ENCODE measurements at regions not wholly inside any gene's neighbourhood (a gene's known extent, or its start where the extent isn't known, plus 50 kb on each side); places are given as distances from the start of the nearest gene placed in this dataset.

GRCh38 chr9:107390279-107390678 lies 99.3 kb downstream of the KLF4 start:
- no peak for TF ChIP-seq CTCF (IDR thresholded peaks at IDR 0.05)
- H3K36me3 Mint-ChIP-seq (ENCODE audit: low read depth) = no peaks in the 10 kb centered on the region
- no peak overlapping the region for H3K4me3 Mint-ChIP-seq
- no peaks in the 10 kb centered on the region for H3K4me1 Mint-ChIP-seq (ENCODE audit: low read depth)
- peaks cover 17% of the 10 kb centered on the region for H3K27me3 Mint-ChIP-seq (ENCODE audit: insufficient read depth)
- no peak for DNase-seq
- no peak overlapping the region for H3K27ac Mint-ChIP-seq
- no peaks in the 10 kb centered on the region for H3K9me3 Mint-ChIP-seq

GRCh38 chr9:107389617-107390071 lies 99.9 kb downstream of the KLF4 start:
- no peak overlapping the region for H3K4me3 Mint-ChIP-seq
- H3K27me3 Mint-ChIP-seq (ENCODE audit: insufficient read depth) = peaks cover 16% of the 10 kb centered on the region
- no peaks in the 10 kb centered on the region for H3K36me3 Mint-ChIP-seq (ENCODE audit: low read depth)
- no peak for TF ChIP-seq CTCF (IDR thresholded peaks at IDR 0.05)
- H3K4me1 Mint-ChIP-seq (ENCODE audit: low read depth) = no peaks in the 10 kb centered on the region
- no peaks in the 10 kb centered on the region for H3K9me3 Mint-ChIP-seq
- no peak for DNase-seq
- H3K27ac Mint-ChIP-seq = no peak overlapping the region

- no peak for TF ChIP-seq CTCF (IDR thresholded peaks at IDR 0.05)
- H3K4me3 Mint-ChIP-seq = no peak overlapping the region
- no peak for DNase-seq
- no peak overlapping the region for H3K27ac Mint-ChIP-seq
- no peaks in the 10 kb centered on the region for H3K9me3 Mint-ChIP-seq
- H3K27me3 Mint-ChIP-seq (ENCODE audit: insufficient read depth) = peaks cover 21% of the 10 kb centered on the region
- no peaks in the 10 kb centered on the region for H3K36me3 Mint-ChIP-seq (ENCODE audit: low read depth)
- no peaks in the 10 kb centered on the region for H3K4me1 Mint-ChIP-seq (ENCODE audit: low read depth)
Measured at GRCh38 chr9:107388890-107389289, 100.7 kb downstream of the KLF4 start.

- TF ChIP-seq CTCF (IDR thresholded peaks at IDR 0.05) = no peak
- no peak overlapping the region for H3K27ac Mint-ChIP-seq
- no peaks in the 10 kb centered on the region for H3K4me1 Mint-ChIP-seq (ENCODE audit: low read depth)
- H3K9me3 Mint-ChIP-seq = no peaks in the 10 kb centered on the region
- peaks cover 18% of the 10 kb centered on the region for H3K27me3 Mint-ChIP-seq (ENCODE audit: insufficient read depth)
- DNase-seq = no peak
- no peak overlapping the region for H3K4me3 Mint-ChIP-seq
- H3K36me3 Mint-ChIP-seq (ENCODE audit: low read depth) = no peaks in the 10 kb centered on the region
Measured at GRCh38 chr9:107387409-107387808, 102.2 kb downstream of the KLF4 start.

- H3K9me3 Mint-ChIP-seq = no peaks in the 10 kb centered on the region
- H3K4me3 Mint-ChIP-seq = no peak overlapping the region
- peaks cover 15% of the 10 kb centered on the region for H3K27me3 Mint-ChIP-seq (ENCODE audit: insufficient read depth)
- H3K27ac Mint-ChIP-seq = no peak overlapping the region
- TF ChIP-seq CTCF (IDR thresholded peaks at IDR 0.05) = no peak
- no peak for DNase-seq
- H3K4me1 Mint-ChIP-seq (ENCODE audit: low read depth) = no peaks in the 10 kb centered on the region
- no peaks in the 10 kb centered on the region for H3K36me3 Mint-ChIP-seq (ENCODE audit: low read depth)
Measured at GRCh38 chr9:107386396-107386795, 103.2 kb downstream of the KLF4 start.

Measured in HFFc6 (cell line).